ENCODE measurements at regions not wholly inside any gene's neighbourhood (a gene's known extent, or its start where the extent isn't known, plus 50 kb on each side); places are given as distances from the start of the nearest gene placed in this dataset.

DNA sequence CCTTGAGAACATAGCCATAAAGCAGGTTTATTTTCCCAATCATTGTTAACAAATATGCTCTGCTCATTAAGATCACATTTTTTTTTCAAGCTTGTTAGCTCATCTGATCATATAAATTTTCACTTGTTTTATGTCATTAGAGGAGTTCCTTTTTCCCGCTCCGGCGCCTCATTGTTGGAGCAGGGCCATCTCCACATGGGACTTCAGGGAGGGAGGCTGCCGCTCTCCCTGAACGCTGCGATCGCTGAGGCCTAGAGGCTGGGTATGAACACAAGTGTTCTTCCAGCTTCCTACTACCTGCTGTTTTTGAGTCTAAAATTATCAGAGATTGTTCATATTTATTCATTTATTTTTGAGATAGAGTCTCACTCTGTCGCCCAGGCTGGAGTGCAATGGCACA is 246.9 kb downstream of the MPDZ start:
- ChIA-PET CTCF (no interaction called here), POLR2A (ENCODE audit: low non-redundant PET) (interaction anchor here (0.6 kb wide), 1 partner anchor 98 kb away, joined by 3 read pairs; no protein-coding TSS in a partner anchor)
- H3K4me3 ChIP-seq (ENCODE audit: low read depth, low read length, poor library complexity, severe bottlenecking): no peak overlapping the region
- no peaks in the 10 kb centered on the region for H3K9me3 ChIP-seq (ENCODE audit: low read depth, low read length, poor library complexity, severe bottlenecking)
- intact Hi-C loops (cut with micrococcal nuclease; ENCODE audit: unreplicated experiment): loop anchor here (5.0 to 10.0 kb wide), 3 partner anchors 310 to 1395 kb away; no protein-coding TSS in a partner anchor
- no peak for TF ChIP-seq EZH2 (IDR thresholded peaks at IDR 0.05; ENCODE audit: borderline replicate concordance, low read depth, low read length, poor library complexity, severe bottlenecking)
- TF ChIP-seq, protein P1, sequence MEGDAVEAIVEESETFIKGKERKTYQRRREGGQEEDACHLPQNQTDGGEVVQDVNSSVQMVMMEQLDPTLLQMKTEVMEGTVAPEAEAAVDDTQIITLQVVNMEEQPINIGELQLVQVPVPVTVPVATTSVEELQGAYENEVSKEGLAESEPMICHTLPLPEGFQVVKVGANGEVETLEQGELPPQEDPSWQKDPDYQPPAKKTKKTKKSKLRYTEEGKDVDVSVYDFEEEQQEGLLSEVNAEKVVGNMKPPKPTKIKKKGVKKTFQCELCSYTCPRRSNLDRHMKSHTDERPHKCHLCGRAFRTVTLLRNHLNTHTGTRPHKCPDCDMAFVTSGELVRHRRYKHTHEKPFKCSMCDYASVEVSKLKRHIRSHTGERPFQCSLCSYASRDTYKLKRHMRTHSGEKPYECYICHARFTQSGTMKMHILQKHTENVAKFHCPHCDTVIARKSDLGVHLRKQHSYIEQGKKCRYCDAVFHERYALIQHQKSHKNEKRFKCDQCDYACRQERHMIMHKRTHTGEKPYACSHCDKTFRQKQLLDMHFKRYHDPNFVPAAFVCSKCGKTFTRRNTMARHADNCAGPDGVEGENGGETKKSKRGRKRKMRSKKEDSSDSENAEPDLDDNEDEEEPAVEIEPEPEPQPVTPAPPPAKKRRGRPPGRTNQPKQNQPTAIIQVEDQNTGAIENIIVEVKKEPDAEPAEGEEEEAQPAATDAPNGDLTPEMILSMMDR (conservative IDR thresholded peaks at IDR 0.05; ENCODE audit: low read depth, low read length): no peak
- H3K4me1 ChIP-seq (ENCODE audit: insufficient read depth, low read length, poor library complexity, severe bottlenecking): no peaks in the 10 kb centered on the region
- no peaks in the 10 kb centered on the region for H3K27me3 ChIP-seq (replicated peaks; ENCODE audit: insufficient read depth, low read depth, low read length, poor library complexity)
- no peaks in the 10 kb centered on the region for H3K36me3 ChIP-seq (ENCODE audit: insufficient read depth, low read length, poor library complexity, severe bottlenecking)
- no peak overlapping the region for H3K27ac ChIP-seq (ENCODE audit: low read depth, low read length, poor library complexity, severe bottlenecking)
- BruUV-seq (replicated peaks): no TSS peak
- DNase-seq (ENCODE audit: low spot score): no peak

DNA sequence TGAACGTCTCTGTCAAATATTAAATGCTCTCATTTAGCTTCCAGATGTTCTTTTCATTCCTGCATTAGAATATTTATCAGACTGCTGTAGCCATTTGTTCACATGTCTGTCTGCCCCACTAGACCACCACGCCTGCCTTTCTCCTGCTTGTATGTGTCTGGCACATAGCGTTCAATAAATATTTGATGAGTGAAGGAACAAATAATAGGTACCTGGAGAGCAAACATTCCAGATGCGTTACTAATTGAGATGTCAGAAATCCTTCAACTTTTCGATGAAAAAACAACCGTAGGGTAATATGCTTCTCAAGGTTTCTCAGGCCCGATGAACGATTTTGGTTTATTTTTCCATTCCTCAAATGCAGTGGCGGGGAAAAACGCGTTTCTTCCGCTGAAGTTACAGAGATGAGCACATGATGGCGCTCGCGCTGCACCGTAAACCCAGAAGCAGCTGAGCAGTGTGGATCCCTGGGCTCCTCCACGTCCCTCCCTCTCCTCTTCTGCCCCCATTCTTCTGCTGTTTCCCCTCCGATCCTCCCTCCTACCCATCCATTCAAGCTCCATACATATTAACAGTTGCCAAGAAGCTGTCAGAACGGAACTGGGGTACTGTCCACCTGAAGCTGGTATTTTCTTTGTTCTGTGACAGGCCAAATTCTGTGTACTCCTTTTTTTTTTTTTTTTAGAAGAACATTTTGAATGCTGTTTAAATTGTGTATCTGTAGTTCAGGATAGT is 245.4 kb downstream of the MPDZ start:
- Histone ChIP-seq H3K27ac (ENCODE audit: low read depth, low read length, poor library complexity, severe bottlenecking) (no peak overlapping the region), H3K4me3 (ENCODE audit: low read depth, low read length, poor library complexity, severe bottlenecking) (peak overlapping the region; percentile 17), H3K36me3 (ENCODE audit: insufficient read depth, low read length, poor library complexity, severe bottlenecking) (no peaks in the 10 kb centered on the region), H3K4me1 (ENCODE audit: insufficient read depth, low read length, poor library complexity, severe bottlenecking) (no peaks in the 10 kb centered on the region), H3K27me3 (replicated peaks; ENCODE audit: insufficient read depth, low read depth, low read length, poor library complexity) (no peaks in the 10 kb centered on the region), H3K9me3 (ENCODE audit: low read depth, low read length, poor library complexity, severe bottlenecking) (no peaks in the 10 kb centered on the region)
- no peak for TF ChIP-seq EZH2 (IDR thresholded peaks at IDR 0.05; ENCODE audit: borderline replicate concordance, low read depth, low read length, poor library complexity, severe bottlenecking)
- TF ChIP-seq, protein P1 (conservative IDR thresholded peaks at IDR 0.05; ENCODE audit: low read depth, low read length): peak; percentile 82
- intact Hi-C loops (cut with micrococcal nuclease; ENCODE audit: unreplicated experiment): loop anchor here (2.0 to 10.0 kb wide), 4 partner anchors 51 to 1393 kb away; no protein-coding TSS in a partner anchor
- POLR2A ChIA-PET (ENCODE audit: low non-redundant PET): no interaction called here
- CTCF ChIA-PET: interaction anchor here (0.6 to 1.0 kb wide), 8 partner anchors 12 to 315 kb away, joined by 3 to 6 read pairs (median 4); no protein-coding TSS in a partner anchor
- peak; percentile 80 for DNase-seq (ENCODE audit: low spot score)
- BruUV-seq (replicated peaks): no TSS peak

DNA sequence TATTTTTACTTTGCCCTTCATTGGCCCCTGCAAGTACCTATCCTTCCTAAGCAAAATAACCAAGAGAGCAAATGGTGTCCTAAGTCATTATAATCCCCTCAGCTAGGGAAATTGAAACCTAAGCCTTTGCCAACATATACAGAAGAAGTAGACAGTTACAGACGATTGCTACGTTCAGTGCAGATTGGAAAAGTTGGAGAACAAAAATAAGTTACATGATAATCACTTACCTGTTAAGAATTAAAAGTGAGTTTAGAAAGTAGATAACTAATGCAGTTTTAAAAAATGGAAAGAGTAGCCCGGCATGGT is 244.8 kb downstream of the MPDZ start:
- ChIA-PET POLR2A (ENCODE audit: low non-redundant PET) (no interaction called here), CTCF (interaction anchor here (0.7 to 1.0 kb wide), 7 partner anchors 11 to 316 kb away, joined by 3 to 6 read pairs (median 4); no protein-coding TSS in a partner anchor)
- H3K27me3 ChIP-seq (replicated peaks; ENCODE audit: insufficient read depth, low read depth, low read length, poor library complexity): no peaks in the 10 kb centered on the region
- H3K9me3 ChIP-seq (ENCODE audit: low read depth, low read length, poor library complexity, severe bottlenecking): no peaks in the 10 kb centered on the region
- BruUV-seq (replicated peaks): no TSS peak
- H3K36me3 ChIP-seq (ENCODE audit: insufficient read depth, low read length, poor library complexity, severe bottlenecking): no peaks in the 10 kb centered on the region
- peak overlapping the region; percentile 17 for H3K4me3 ChIP-seq (ENCODE audit: low read depth, low read length, poor library complexity, severe bottlenecking)
- intact Hi-C loops (cut with micrococcal nuclease; ENCODE audit: unreplicated experiment): loop anchor here (2.0 to 10.0 kb wide), 4 partner anchors 50 to 1393 kb away; no protein-coding TSS in a partner anchor
- H3K27ac ChIP-seq (ENCODE audit: low read depth, low read length, poor library complexity, severe bottlenecking): no peak overlapping the region
- TF ChIP-seq, protein P1 (conservative IDR thresholded peaks at IDR 0.05; ENCODE audit: low read depth, low read length): no peak
- TF ChIP-seq EZH2 (IDR thresholded peaks at IDR 0.05; ENCODE audit: borderline replicate concordance, low read depth, low read length, poor library complexity, severe bottlenecking): no peak
- no peaks in the 10 kb centered on the region for H3K4me1 ChIP-seq (ENCODE audit: insufficient read depth, low read length, poor library complexity, severe bottlenecking)
- no peak for DNase-seq (ENCODE audit: low spot score)

Measured in A673 (cell line).